Stimulated activated CD8-positive, alpha-beta memory T cell treated with anti-CD3 and anti-CD28 coated beads, Interleukin-7, amount 100 ng/mL, for 4 hours (primary cell): ENCODE measurements at regions not wholly inside any gene's neighbourhood (a gene's known extent, or its start where the extent isn't known, plus 50 kb on each side); places are given as distances from the start of the nearest gene placed in this dataset.

Experiments
- DNase-seq, 2 donors: peaks; one replicate each; pipeline ENCODE4 v3.0.0-alpha.2; 2020; ENCODE audit warnings: low read depth in 2 of 2

DNA sequence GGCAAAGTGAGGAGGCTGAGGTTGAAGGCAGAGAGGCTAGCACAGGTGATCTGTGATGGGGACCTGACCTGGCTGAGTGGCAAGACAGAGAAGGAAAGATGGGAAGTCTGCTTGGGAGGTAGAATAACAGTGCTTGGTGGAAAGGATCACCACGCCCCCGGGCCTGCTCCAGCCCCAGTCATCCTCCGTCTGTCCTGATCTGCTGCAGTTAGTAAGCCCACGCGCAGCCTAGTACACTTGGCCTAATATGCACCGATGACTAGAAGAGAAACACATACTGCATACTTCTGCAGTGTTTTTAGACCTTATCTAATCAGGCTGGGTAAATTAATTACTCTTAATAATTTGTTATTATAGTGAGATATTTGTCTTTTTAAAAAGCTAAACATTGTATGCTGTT lies 103.7 kb upstream of the KLF3 start:
- no peak for DNase-seq

DNA sequence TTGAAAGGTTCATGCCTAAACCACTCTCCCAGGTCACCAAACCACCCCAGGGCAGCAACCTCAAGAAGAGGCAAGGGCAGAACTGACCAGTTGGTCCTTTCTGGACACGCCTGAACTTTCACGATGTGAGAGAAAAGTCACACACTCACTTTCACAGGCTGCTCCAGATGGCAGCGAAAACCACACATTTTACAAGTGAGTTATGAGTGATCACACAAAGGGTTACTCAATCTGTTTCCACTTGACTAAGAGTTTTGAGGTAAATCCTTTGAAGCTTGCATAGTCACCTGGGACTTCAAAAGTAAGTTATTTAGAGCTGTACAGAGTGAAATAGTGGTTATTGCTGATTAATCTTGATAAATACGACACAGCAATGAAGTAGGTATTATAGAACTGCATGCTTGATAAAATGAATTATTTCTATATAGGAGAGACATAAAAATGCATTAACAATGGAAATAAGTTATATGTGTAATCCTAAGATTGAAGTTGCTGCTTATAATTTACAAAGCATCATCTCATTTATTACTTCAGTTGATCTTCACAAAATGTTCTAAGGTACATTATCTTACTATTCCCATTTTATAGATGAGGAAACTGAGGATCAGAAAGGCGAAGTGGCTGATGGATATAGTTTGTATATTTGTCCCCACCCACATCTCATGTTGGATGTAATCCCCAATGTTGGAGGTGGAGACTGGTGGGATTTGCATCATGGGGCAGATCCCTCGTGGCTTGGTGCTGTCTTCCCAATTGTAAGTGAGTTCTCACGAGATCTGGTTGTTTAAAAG lies 103.0 kb upstream of the KLF3 start:
- DNase-seq = no peak

DNA sequence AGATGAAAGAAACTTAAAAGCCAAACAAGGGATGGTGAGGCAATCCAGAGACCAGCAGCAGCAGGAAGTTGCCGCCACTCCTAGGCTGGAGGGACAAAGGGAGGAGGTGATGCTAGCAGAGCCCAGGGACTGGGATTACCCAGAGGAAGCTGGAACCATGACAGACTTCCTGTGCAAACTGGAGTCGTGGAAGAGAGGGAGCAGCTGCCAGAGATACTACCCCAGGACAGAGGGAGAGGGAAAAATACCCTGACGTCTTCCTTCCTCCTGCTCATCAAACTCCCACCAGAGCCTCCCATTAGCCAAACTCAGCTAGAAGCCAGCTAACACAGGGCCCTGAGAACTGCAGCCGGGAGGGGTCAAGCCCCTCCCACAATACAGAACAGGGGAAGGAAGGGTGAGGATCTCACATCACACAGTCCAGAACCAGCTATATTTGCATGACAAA lies 101.2 kb upstream of the KLF3 start:
- DNase-seq = no peak

DNA sequence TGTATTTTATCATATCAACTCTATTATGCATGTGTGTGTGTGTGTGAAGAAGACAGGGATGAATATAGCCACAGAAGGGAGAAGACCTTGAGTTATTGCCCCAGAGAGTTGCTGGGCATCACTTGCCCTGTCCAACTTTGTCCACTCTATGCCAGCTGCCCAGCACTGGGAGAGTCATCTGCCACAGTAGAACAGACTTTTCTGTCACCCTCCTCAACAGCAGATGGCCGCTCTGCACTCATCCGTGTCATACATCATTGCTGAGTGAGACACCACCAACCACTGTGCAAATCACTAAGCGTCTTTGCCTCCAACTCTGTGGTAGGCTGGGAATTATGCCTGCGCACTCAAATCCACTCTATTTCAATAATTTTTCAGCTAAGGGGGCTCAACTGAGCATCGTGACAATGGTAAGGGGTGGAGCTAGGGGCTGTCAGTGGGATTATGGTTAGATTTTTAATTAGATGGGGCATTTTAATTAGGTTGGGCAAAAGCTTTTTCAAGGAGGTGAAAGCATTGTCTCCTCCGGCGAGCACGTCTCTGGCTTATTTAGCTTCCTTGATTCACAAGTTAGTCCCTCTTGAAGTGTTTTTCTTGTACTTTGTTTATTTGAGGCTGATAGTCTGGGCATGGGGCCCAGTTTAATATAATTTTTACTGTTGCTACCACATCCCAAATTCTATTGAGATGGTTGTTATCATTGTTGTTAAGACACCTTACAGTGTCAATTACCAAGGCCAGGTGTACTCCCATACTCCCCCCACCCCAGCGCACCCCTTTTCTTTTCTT lies 100.1 kb upstream of the KLF3 start:
- DNase-seq = no peak

DNA sequence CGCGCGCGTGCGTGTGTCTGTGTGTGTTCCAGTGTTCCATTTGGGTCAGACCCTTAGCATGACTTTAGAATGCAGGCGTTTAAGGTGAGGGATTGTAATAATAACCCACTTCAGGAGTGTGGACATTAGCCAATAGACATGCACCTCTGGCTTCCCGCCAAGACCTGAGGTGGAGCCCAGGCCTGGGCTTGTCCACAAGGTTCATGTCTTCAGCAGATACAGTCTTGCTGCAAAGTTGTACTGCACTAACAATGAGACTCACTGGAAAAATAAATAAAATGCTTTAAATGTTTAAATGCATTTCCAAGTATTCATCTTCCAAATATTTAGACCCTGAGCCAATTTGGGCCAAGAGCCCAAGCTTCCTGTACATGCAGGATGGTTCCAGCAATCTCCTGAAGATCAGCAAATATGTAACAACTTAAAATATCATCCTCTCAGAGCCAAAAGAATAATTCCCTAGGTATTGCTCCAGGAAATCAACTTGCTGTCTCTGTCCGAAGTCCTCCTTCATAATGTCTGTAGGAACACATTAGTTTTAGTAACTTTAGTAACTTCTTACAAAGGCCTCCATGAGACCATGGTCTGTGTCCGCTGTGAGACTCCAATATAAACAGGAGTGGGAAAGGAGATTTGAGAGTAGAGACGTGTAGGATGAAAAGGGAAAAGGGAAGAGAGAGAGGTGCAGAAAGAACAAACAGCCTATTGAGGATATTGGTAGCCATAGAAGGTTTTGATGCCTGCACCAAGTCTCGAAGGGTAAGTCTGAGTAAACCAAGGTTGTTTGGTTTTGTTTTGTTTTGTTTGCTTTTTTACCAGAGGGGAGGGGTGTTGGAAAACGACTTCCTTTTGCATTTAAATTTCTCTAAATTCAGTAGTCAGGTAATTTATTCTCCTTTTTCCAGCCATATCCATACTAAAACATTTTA lies 98.5 kb upstream of the KLF3 start:
- no peak for DNase-seq

DNA sequence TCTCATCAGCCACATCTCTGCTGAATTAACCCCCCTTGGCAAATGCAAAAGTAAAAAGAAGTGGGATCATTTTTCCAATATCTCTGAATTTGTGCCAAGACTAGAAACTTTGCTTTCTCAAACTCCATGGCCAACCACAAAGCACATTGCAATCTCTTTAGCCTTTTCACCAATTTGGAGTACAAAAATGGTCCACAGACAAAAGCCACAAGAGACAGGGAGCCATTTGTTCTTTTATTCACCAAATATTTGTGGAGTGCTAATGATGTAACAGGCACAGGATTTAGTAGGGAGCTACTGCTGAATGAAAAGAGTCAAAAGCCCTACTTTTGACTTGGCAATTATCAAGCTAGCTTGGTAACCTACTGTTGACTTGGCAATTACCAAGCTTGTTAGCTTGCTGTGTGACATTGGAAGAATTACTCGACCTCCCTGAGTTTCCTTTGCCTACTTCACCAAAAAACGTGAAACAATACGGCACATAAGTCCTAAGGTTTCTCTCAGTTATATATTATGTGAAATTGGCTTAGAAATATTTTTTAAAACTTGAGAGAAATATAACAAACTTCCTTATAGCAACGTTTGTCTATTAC lies 97.1 kb upstream of the KLF3 start:
- DNase-seq = no peak

DNA sequence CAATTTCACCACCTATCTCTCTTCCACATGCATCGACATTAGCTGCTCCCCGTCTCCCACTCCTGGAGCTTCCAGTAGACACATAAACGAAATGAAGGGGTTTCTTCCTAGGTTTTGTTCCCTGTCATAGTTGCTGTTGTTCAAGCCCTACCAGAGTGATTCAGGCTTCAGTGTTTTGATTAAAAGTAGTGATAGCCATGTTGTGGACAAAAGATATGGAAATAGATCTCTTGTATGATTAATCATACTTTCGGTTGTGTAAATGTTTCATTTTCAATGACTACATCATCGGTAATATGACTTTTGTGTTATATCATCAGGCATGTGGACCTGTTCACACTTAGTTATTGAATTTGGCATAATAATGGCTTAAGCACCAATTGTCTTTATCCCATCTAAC lies 96.5 kb upstream of the KLF3 start:
- no peak for DNase-seq

DNA sequence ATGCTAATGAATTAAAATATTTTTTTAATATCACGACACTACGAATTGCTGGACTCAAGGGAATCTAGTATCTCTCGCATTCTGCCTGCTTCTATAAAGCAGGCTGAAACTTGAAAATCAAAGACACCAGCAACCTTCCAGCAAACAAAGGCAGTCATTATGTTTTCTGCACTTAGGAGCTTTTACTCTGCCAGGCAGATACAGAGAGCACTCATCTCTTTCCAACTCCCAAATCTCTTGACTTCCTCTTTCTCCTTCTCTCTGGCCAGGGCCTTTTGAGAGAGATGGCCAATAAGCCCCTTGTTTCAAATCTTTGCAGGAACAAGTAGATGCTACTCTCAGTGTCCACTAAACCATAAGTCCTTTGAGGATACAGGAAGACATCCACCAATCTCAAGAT lies 95.2 kb upstream of the KLF3 start:
- no peak for DNase-seq

DNA sequence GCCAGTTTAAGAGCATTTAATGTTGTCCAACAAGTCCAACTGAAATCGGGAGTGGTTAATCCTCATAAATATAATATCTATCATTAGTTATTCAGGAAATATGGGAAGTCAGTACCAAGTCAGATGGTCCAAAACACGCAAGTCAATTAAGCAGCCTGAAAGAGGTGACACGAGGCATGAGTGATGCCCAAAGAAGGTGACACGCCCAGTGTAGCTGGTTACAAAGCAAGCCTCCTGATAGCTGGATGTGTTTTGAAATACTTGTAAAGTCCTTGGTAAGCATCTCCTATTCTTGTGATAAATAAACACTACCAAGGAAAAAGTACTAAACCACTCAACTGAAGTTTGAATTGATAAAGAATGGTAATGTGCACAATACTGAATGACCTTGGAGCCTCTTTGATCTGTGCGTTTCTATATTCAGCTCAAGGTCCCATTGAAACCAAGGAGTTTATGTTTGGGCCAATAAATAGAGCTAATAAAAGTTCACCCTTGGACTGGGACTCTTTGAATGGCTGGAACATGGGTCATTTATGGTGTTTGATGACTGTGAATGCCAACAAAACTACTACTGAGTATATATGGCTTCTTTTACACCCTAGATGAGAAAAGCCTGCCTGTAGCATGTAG lies 93.2 kb upstream of the KLF3 start:
- DNase-seq = no peak

DNA sequence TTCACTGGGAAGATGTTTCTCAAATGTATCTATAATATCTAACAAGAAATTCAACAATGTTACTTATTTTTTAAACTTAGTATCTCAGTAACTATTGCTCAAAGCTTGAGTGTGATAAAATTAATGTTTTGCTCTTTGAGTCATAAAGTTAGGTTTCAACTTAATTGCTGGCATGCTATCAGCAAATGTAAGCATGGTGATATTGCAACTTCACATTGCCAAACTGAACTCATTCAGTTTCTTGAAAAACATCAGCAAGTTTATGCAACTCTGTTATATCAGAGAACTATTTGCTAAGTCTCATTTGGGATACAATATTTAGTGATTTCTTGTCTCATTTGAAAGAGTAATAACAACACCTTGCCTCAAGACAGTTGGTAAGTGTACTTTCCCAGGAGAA lies 91.2 kb upstream of the KLF3 start:
- DNase-seq = no peak

DNA sequence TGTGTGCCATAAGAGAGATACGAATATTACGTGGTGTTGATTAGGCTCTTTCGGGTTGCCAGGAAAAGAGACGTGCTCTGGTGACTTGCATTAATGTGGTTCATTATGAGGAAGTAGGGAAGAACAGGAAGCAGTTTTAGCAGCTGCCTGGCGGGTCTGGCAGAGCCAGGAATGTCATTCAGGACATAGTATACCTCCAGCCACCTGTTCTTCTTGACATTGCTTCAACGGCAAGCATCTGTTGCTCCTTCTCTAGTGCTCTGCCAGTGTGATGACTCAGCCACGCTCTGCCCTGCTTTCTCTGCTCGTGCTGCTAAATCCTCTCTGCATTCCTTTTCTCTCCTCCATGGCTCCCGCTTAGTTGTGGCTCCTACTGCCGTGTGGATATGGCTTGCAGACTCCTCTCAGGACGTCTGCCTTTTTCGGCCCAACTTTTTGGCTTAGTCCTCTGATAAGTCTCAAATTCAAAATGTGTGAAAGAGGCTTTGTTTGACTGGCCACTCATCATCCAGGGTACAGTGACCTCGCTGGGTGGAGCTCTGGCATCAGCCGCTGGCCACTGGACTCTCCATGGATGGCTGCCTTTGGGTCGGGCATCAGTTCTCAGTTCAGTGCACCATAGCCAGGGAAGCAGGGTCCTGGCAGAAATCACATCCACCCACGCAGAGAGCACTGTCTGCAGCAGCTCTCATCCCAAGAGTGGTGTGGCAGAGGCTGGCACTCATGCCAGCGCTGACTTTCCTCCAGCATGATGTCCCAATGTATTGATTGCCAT lies 89.3 kb upstream of the KLF3 start:
- no peak for DNase-seq

DNA sequence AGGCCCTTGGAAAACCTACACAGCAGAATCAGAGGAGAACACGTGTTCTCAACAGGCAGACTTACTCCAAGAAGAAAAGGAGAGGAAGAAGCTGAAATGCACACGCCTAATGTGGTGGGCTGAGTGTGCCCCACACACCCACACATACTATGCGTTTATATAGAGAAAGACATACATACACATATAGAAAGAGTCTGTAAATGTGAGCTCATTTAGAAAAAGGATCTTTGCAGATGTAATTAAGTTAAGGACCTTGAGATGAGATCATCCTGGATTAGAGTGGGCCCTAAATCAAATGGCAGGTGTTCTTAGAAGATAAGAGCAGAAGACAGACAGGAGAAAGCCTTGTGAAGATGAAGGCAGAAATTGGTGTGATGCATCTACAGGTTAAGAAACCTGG lies 87.2 kb upstream of the KLF3 start:
- no peak for DNase-seq

DNA sequence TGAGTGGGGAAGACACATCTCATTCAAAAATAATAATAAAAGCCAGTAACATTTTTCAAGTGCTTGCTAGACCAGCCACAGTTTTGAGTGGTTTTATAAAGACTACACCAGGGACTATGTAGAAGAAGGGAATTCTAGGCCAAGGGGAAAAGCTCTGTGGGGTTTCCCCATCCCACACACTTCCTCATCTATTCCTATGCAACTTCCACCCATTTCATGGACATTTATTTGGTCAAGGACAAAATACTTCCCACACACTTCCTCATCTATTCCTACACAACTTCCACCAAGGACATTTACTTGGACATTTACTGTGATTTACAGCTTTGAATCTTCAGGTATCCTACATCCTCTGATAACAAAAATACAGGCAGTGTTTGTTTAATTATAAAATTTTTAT lies 86.5 kb upstream of the KLF3 start:
- no peak for DNase-seq

DNA sequence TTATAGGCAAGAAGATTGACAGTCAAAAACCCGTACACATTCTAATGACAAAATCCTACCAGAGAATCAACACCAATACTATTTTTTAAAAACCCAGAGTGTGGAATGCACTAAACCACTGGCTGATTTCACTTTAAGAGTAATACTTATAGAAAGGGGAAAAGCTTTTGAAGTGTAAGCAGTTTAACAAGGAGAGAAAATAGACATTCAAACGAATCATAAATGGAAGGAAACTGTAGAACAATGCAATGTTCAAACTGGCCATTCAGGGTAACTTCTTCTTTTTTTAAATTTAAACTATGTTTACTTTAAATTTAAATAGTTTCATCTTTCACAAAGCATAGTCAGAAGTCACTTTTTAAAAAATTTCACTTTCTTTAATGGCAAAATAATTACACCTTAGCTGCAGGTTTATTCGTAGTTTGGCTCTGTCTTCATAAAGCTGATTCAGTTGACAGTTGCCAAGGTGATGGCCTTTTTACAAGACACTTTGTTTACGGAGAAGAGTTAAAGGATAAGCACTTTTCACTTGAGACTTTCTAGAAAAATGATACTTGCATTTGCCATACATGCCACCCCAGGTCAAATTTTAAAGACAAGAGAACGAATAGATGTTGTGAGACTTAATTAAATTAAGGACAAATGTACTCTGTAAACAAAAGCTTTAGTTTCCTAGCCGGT lies 82.4 kb upstream of the KLF3 start:
- no peak for DNase-seq

DNA sequence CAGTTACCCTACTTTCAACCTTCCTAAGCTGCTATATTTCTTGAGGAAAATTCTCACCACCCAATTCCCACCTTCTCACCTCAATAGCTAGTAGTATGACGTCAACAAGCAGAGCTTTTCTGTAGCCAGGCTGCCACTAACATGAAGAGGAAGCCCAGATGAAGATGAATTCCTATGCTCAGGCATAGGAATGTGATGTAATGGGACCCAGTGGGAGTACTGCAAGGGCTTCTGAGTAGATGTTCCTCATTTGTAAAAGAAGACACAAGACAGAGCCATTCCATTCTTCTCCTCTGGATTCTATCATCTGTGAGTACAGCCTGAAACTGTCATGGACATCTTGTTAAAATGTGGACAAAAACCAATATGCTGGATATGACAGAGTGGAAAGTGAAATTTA lies 81.6 kb upstream of the KLF3 start:
- DNase-seq = no peak

DNA sequence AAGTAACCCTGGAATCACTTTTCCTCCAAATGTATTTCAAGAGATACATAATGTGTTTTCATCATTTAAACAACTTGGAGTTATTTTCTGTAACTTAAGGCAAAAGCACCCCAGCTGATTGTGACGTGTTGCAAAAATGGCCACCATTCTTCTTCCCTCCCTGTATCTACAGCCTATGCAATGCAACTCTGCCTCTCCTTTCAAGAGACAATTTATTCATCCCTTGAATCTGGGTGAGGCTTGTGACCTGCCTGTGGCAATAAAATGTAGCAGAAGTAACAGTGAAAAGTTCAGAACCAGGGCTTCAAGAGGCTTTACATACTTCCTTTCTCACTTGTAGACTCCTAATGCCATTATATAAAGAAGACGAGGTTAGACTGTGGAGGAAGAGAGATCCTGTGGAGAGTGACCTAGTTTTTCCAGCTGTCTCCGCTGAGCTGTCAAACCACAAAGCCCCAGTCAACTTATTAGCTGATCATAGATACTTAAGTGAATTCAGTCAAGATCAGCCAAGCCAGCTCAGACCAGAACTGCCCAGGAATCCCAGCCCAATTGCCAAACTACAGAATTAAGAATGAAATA lies 81.0 kb upstream of the KLF3 start:
- DNase-seq = peak; percentile 10 to 17

DNA sequence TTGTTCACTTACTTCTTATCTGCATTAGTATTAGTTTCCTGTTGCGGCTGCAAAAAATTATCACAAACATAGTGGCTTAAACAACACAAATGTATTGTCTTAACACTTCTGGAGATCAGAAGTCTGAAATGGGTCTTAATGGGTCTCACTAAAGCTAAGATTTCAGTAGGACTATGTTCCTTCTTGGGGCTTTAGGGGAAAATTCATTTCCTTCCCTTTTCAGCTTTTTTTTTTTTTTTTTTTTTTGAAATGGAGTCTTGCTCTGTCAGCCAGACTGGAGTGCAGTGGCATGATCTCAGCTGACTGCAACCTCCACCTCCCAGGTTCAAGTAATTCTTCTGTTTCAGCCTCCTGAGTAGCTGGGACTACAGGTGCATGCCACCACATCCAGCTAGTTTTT lies 78.1 kb upstream of the KLF3 start:
- DNase-seq = no peak

DNA sequence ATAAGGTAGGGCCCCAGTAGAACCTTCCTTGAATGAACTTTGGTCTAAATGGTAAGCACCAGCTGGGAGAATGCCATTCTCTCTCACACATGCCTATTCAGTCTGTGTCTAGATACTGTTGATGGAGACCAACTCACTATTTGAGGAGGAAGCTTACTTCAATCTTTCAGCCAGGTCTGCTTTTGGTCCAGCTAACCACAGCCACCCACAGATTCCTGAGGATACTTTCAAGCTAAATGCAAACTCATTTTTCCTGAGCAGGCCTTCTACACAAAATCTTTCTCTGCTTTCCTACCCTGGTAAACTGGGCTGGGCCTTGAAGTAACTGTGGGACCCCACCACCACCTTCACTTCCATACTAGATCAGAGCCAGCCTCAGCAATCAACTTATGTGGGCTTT lies 76.9 kb upstream of the KLF3 start:
- no peak for DNase-seq

DNA sequence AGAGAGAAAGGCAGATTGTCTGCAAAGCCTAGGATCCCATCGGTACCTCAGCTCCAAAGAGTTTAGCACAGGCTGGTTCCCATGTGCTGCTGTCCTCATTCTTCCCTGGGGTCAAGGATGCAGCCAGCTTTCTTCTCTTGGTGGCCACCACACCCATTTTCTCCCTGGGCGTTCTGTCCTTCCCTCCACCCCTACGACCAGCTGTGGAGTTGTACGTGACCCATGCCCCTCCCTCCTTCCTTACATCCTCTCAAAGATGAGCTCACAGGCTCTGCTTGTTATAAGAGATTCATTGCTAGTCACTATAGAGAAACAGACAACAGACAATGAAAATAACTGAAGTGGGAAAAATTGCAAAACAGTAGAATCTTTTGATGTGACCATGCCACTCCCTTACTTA lies 74.0 kb upstream of the KLF3 start:
- no peak for DNase-seq
